ENCODE measurements at regions not wholly inside any gene's neighbourhood (a gene's known extent, or its start where the extent isn't known, plus 50 kb on each side); places are given as distances from the start of the nearest gene placed in this dataset.

GRCh38 chrX:76026751-76027150 lies 146.1 kb upstream of the PBDC1 start:
- H2AK9ac ChIP-seq (replicated peaks; ENCODE audit: low read depth, low read length, poor library complexity): no peak overlapping the region
- no peak for ATAC-seq (ENCODE audit: low read depth)
- H3K14ac ChIP-seq (replicated peaks; ENCODE audit: low read depth, low read length): no peak overlapping the region
- intact Hi-C loops (cut with micrococcal nuclease): no loop called here
- peaks cover 2% of the 10 kb centered on the region for H3K9me3 ChIP-seq (ENCODE audit: control insufficient read depth, insufficient read depth, low read length)
- H3K23ac ChIP-seq (ENCODE audit: low read depth, low read length): no peak overlapping the region
- DNase-seq: no peak
- dilution Hi-C loops (cut with HindIII; ENCODE audit: low sequenced_read_pairs, unreplicated experiment): no loop called here
- no peak overlapping the region for H3K9ac ChIP-seq (ENCODE audit: low read depth, low read length)
- H3K36me3 ChIP-seq (ENCODE audit: control insufficient read depth, insufficient read depth, low read length): no peaks in the 10 kb centered on the region
- no peaks in the 10 kb centered on the region for H3K4me1 ChIP-seq (ENCODE audit: control insufficient read depth, insufficient read depth, low read length)
- no TSS peak for BruUV-seq (replicated peaks)
- no peaks in the 10 kb centered on the region for H3K9me1 ChIP-seq (ENCODE audit: insufficient read depth, low read length)
- no peak overlapping the region for H2AFZ ChIP-seq (replicated peaks; ENCODE audit: low read length, poor library complexity)
- H2BK15ac ChIP-seq (ENCODE audit: low read depth, low read length): no peak overlapping the region
- no peaks in the 10 kb centered on the region for H3K79me1 ChIP-seq (ENCODE audit: low read depth in 1 of 2, low read length in 2 of 2)
- no peak overlapping the region for H4K5ac ChIP-seq (ENCODE audit: low read depth, low read length)
- CTCF ChIA-PET: no interaction called here
- no peak overlapping the region for H2AK5ac ChIP-seq (ENCODE audit: low read depth, low read length)
- H2BK5ac ChIP-seq (ENCODE audit: low read depth, low read length, poor library complexity, severe bottlenecking): no peak overlapping the region
- no peak overlapping the region for H3K56ac ChIP-seq (ENCODE audit: extremely low read depth, insufficient read depth, low read length)
- H4K8ac ChIP-seq (ENCODE audit: low read depth in 2 of 2, low read length in 2 of 2): no peak overlapping the region
- no peaks in the 10 kb centered on the region for H4K20me1 ChIP-seq (ENCODE audit: insufficient read depth, low read length)
- no peaks in the 10 kb centered on the region for H3K27me3 ChIP-seq (ENCODE audit: control insufficient read depth, insufficient read depth, low read length)
- H2BK120ac ChIP-seq (ENCODE audit: low read depth, low read length): no peak overlapping the region
- no peak overlapping the region for H3K4me3 ChIP-seq (ENCODE audit: insufficient read depth, low read depth, low read length)
- H4K91ac ChIP-seq (ENCODE audit: insufficient read depth, low read depth, low read length): no peak overlapping the region
- no peak overlapping the region for H3K4ac ChIP-seq (ENCODE audit: low read depth, low read length)
- no peak for TF ChIP-seq BHLHE40 (IDR thresholded peaks at IDR 0.05; ENCODE audit: low read depth, low read length)
- no peak for TF ChIP-seq MAFK (IDR thresholded peaks at IDR 0.05; ENCODE audit: low read depth, low read length)
- TF ChIP-seq SMC3 (IDR thresholded peaks at IDR 0.05; ENCODE audit: low read depth, low read length): no peak
- TF ChIP-seq RFX5 (IDR thresholded peaks at IDR 0.05; ENCODE audit: low read depth, low read length): no peak
- no peak for TF ChIP-seq CEBPB (IDR thresholded peaks at IDR 0.05; ENCODE audit: low read depth, low read length)
- in situ Hi-C loops (cut with MboI; ENCODE audit: low sequenced_read_pairs): no loop called here
- no peak overlapping the region for H2BK20ac ChIP-seq (ENCODE audit: low read depth, low read length)
- H3K27ac ChIP-seq (ENCODE audit: insufficient read depth, low read length): no peak overlapping the region
- POLR2A ChIA-PET (ENCODE audit: unreplicated experiment): no interaction called here
- WGBS, 2 experiments (ENCODE audit: extremely low coverage in 2 of 2, insufficient read length in 1 of 2): 100% methylated on average over 2 of the region's 3 CpGs; no CpG with 5 or more reads in 1 of the 2 experiments
- no peak overlapping the region for H3K4me2 ChIP-seq (ENCODE audit: low read depth, low read length)
- H3K18ac ChIP-seq (ENCODE audit: low read depth, low read length): no peak overlapping the region

Data from IMR-90 (cell line).